ENCODE measurements at regions not wholly inside any gene's neighbourhood (a gene's known extent, or its start where the extent isn't known, plus 50 kb on each side); places are given as distances from the start of the nearest gene placed in this dataset.

DNA sequence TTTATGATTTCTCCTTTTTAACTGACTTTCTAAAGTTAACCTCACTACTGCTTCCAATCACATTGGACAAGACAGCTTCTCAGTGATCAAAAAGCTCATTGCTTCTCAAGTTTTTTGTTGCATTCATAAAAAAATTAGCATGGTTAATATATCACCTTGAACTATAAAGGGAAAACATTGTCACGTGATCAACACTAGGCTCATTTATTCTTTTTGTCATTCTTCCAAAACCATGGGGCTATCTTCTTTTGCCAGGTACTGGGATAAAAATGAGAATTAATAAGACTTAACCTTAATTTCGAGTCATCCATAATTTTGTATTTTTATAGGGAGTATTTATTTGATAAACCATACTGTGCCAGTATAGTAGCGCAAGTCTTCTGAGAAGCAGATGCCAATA lies 1105.9 kb upstream of the TENM3 start:
- DNase-seq (ENCODE audit: insufficient read length, low spot score, missing footprints), result no peak
- no peaks in the 10 kb centered on the region for H3K4me1 ChIP-seq (ENCODE audit: insufficient read depth, low read length)
- H3K4me2 ChIP-seq (ENCODE audit: insufficient read depth, low read length), result no peak overlapping the region
- TF ChIP-seq CTCF (IDR thresholded peaks at IDR 0.05; ENCODE audit: extremely low read depth, low read depth, low read length), result no peak
- H3K4me3 ChIP-seq (ENCODE audit: insufficient read depth, low read length), result no peak overlapping the region
- H2AFZ ChIP-seq (ENCODE audit: low read length), result no peak overlapping the region
- no peaks in the 10 kb centered on the region for H4K20me1 ChIP-seq (ENCODE audit: insufficient read depth, low read length)
- H3K27me3 ChIP-seq (ENCODE audit: insufficient read depth, low read length), result no peaks in the 10 kb centered on the region
- H3K27ac ChIP-seq (ENCODE audit: low read depth, low read length), result no peak overlapping the region
- H3K79me2 ChIP-seq (ENCODE audit: insufficient read depth, low read length), result no peaks in the 10 kb centered on the region
- no peaks in the 10 kb centered on the region for H3K36me3 ChIP-seq (ENCODE audit: insufficient read depth, low read length)
- no peaks in the 10 kb centered on the region for H3K9me3 ChIP-seq (ENCODE audit: low read depth, low read length)

DNA sequence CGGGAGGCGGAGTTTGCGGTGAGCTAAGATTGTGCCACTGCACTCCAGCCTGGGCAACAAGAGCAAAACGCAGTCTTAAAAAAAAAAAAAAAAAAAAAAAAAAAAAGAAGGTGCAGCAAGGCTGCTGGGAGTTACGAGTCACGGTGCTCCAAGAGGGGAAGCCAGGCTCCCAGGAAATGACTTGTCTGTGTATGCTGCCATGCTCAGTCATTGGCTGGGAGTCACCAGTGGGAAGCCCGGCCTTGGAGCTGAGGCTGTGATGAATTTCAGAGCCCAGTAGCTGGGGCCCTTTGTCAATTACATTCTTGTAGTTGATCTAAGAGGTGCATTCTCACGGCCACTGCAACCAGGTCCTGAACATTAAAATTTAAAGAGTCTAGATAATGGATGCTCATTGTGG lies 1105.1 kb upstream of the TENM3 start:
- no peak for TF ChIP-seq CTCF (IDR thresholded peaks at IDR 0.05; ENCODE audit: extremely low read depth, low read depth, low read length)
- H3K9me3 ChIP-seq (ENCODE audit: low read depth, low read length), result no peaks in the 10 kb centered on the region
- no peaks in the 10 kb centered on the region for H4K20me1 ChIP-seq (ENCODE audit: insufficient read depth, low read length)
- DNase-seq (ENCODE audit: insufficient read length, low spot score, missing footprints), result no peak
- no peak overlapping the region for H3K4me2 ChIP-seq (ENCODE audit: insufficient read depth, low read length)
- no peaks in the 10 kb centered on the region for H3K4me1 ChIP-seq (ENCODE audit: insufficient read depth, low read length)
- H3K4me3 ChIP-seq (ENCODE audit: insufficient read depth, low read length), result no peak overlapping the region
- no peak overlapping the region for H3K27ac ChIP-seq (ENCODE audit: low read depth, low read length)
- H2AFZ ChIP-seq (ENCODE audit: low read length), result no peak overlapping the region
- no peaks in the 10 kb centered on the region for H3K36me3 ChIP-seq (ENCODE audit: insufficient read depth, low read length)
- no peaks in the 10 kb centered on the region for H3K79me2 ChIP-seq (ENCODE audit: insufficient read depth, low read length)
- H3K27me3 ChIP-seq (ENCODE audit: insufficient read depth, low read length), result no peaks in the 10 kb centered on the region

DNA sequence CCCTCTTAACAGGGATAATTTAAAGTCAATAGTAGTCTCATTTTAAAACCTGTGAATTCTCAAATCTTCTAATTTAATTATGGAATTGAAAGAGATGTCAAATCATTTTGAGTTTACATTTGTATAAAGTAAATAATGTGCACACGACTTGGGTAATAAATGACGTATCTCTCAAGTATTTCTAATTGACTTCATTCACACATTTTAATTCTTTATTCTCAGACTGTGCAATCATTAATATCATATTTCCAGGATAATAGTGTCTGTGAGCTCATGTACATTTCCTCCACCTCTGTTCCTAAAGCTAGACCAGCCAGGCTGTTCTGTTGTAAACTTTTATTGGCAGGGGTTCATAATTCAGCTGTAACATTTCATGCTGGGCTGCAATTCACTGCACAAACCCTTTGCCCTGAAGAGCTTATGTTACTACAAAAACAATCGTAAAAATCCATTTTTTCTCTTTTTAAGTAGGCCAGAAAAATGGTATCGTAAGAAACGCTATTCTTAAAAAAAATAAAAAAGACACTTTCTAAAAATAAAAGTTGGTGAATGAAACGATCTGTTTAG lies 1103.1 kb upstream of the TENM3 start:
- H4K20me1 ChIP-seq (ENCODE audit: insufficient read depth, low read length), result no peaks in the 10 kb centered on the region
- no peaks in the 10 kb centered on the region for H3K27me3 ChIP-seq (ENCODE audit: insufficient read depth, low read length)
- DNase-seq (ENCODE audit: insufficient read length, low spot score, missing footprints), result no peak
- no peak overlapping the region for H2AFZ ChIP-seq (ENCODE audit: low read length)
- H3K36me3 ChIP-seq (ENCODE audit: insufficient read depth, low read length), result no peaks in the 10 kb centered on the region
- no peaks in the 10 kb centered on the region for H3K9me3 ChIP-seq (ENCODE audit: low read depth, low read length)
- H3K4me2 ChIP-seq (ENCODE audit: insufficient read depth, low read length), result no peak overlapping the region
- TF ChIP-seq CTCF (IDR thresholded peaks at IDR 0.05; ENCODE audit: extremely low read depth, low read depth, low read length), result no peak
- no peak overlapping the region for H3K4me3 ChIP-seq (ENCODE audit: insufficient read depth, low read length)
- no peaks in the 10 kb centered on the region for H3K4me1 ChIP-seq (ENCODE audit: insufficient read depth, low read length)
- H3K79me2 ChIP-seq (ENCODE audit: insufficient read depth, low read length), result no peaks in the 10 kb centered on the region
- no peak overlapping the region for H3K27ac ChIP-seq (ENCODE audit: low read depth, low read length)

- TF ChIP-seq CTCF (IDR thresholded peaks at IDR 0.05; ENCODE audit: extremely low read depth, low read depth, low read length), result peak; percentile 89
Observed at GRCh38 chr4:181143250-181143854, 1099.8 kb upstream of the TENM3 start.

More at GRCh38 chr4:181143250-181143854, 1099.8 kb upstream of the TENM3 start:
- no peaks in the 10 kb centered on the region for H3K4me1 ChIP-seq (ENCODE audit: insufficient read depth, low read length)
- H3K79me2 ChIP-seq (ENCODE audit: insufficient read depth, low read length), result no peaks in the 10 kb centered on the region
- H2AFZ ChIP-seq (ENCODE audit: low read length), result no peak overlapping the region
- H3K9me3 ChIP-seq (ENCODE audit: low read depth, low read length), result no peaks in the 10 kb centered on the region
- H3K4me2 ChIP-seq (ENCODE audit: insufficient read depth, low read length), result no peak overlapping the region
- H4K20me1 ChIP-seq (ENCODE audit: insufficient read depth, low read length), result no peaks in the 10 kb centered on the region
- H3K27me3 ChIP-seq (ENCODE audit: insufficient read depth, low read length), result no peaks in the 10 kb centered on the region
- peak; percentile 77 for DNase-seq (ENCODE audit: insufficient read length, low spot score, missing footprints)
- no peak overlapping the region for H3K4me3 ChIP-seq (ENCODE audit: insufficient read depth, low read length)
- H3K36me3 ChIP-seq (ENCODE audit: insufficient read depth, low read length), result no peaks in the 10 kb centered on the region
- no peak overlapping the region for H3K27ac ChIP-seq (ENCODE audit: low read depth, low read length)
